HUES64 (cell line): ENCODE measurements at regions not wholly inside any gene's neighbourhood (a gene's known extent, or its start where the extent isn't known, plus 50 kb on each side); places are given as distances from the start of the nearest gene placed in this dataset.

Source experiments
- H3K27ac ChIP-seq: 2 replicates; pipeline ENCODE4 v1.7.0; 2013; ENCODE audit warnings: low read depth, low read length, inconsistent platforms
- H3K27me3 ChIP-seq: 2 replicates; pipeline ENCODE4 v1.6.1; 2013; ENCODE audit warnings: mild to moderate bottlenecking, low read length; ENCODE audit not compliant: insufficient read depth
- H3K36me3 ChIP-seq: 2 replicates; pipeline ENCODE4 v1.6.1; 2013; ENCODE audit warnings: mild to moderate bottlenecking, low read length; ENCODE audit not compliant: insufficient read depth
- H3K4me1 ChIP-seq: 2 replicates; pipeline ENCODE4 v1.6.1; 2013; ENCODE audit warnings: mild to moderate bottlenecking, low read length, moderate library complexity; ENCODE audit not compliant: insufficient read depth
- H3K4me3 ChIP-seq: 2 replicates; pipeline ENCODE4 v1.5.1; 2013; ENCODE audit warnings: mild to moderate bottlenecking, low read length, moderate library complexity
- H3K9ac ChIP-seq: 2 replicates; pipeline ENCODE4 v1.6.1; 2013; ENCODE audit warnings: mild to moderate bottlenecking, low read depth, low read length
- H3K9me3 ChIP-seq: 2 replicates; pipeline ENCODE4 v1.6.1; 2013; ENCODE audit warnings: low read depth, low read length; ENCODE audit not compliant: insufficient read depth
- WGBS: fragments of 150-250, 120-280 bp; methylation state at CpG from one replicate; pipeline ENCODE4 v1.1.7; 2013; ENCODE audit warnings: missing lambda C conversion rate; 5-methylcytosine and 5-hydroxymethylcytosine counted together

DNA sequence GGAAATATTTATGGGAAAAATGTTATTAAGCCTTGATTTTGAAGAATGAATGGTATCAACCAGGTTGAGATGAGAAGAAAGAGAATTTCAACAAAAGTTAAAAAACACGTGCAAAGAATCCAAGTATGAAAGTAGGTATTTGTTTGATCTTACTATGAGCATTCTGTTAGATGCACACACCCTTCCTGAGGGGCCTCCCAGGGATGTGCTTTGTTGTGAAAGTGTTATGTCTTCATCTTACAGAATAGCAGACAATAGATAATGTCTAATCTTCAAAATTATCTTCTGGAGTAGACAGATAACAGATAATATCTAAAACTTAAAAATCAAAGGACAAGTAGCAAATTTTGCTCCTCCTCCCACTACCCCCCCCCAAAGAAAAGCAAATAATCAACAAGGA is 155.2 kb upstream of the COL3A1 start:
- no peak overlapping the region for H3K9ac ChIP-seq
- H3K4me3 ChIP-seq, result no peak overlapping the region
- no peak overlapping the region for H3K27ac ChIP-seq
- 100% methylated on average over 1 of the region's 1 CpG for WGBS
- no peaks in the 10 kb centered on the region for H3K27me3 ChIP-seq
- no peaks in the 10 kb centered on the region for H3K36me3 ChIP-seq
- no peaks in the 10 kb centered on the region for H3K4me1 ChIP-seq
- H3K9me3 ChIP-seq, result no peaks in the 10 kb centered on the region; the same call in 1 of the 2 replicates

DNA sequence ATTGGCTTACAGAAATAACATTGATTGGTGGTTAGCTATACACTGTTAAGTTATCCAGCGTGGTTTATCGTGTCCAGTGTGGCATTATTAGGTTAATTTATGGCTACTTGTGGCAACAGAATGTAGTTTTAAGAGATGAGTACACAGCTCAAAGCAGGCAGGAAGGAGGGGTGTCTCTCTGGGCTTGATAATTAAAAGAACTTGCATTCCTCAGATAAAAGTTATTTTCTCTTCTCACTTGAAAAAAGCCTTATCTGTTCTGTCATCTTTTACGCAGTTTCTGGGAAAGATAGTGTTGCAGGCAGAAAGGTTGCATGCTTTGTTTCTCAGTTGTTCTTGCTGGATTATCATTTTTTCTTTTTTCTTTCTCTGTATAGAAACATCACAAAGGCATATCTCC is 154.4 kb upstream of the COL3A1 start:
- WGBS, result 94% methylated on average over 3 of the region's 3 CpGs
- H3K36me3 ChIP-seq, result no peaks in the 10 kb centered on the region
- H3K27ac ChIP-seq, result no peak overlapping the region
- no peak overlapping the region for H3K9ac ChIP-seq
- no peaks in the 10 kb centered on the region for H3K4me1 ChIP-seq
- no peaks in the 10 kb centered on the region for H3K27me3 ChIP-seq
- H3K9me3 ChIP-seq, result no peaks in the 10 kb centered on the region; the same call in 1 of the 2 replicates
- H3K4me3 ChIP-seq, result no peak overlapping the region

DNA sequence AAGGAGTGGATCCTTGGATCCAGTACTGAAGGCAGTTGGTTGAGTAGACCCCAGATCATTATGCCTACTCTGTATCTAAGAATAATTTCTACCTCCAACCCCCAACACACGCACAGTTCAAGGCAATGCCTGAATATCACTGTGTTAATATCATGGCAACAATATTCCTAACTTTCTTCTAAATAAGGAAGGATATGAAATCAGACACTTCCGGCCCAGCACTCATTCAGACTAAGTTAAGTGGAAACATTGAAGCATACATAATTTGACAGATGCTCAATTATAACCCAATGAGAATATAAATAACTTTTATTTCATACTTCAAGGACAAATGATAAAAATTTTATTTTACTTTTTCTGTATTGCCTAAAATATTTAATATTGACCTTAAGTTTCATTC is 153.6 kb upstream of the COL3A1 start:
- Histone ChIP-seq H3K27ac (no peak overlapping the region), H3K36me3 (no peaks in the 10 kb centered on the region), H3K9me3 (no peaks in the 10 kb centered on the region; the same call in 1 of the 2 replicates), H3K4me1 (no peaks in the 10 kb centered on the region), H3K27me3 (no peaks in the 10 kb centered on the region), H3K4me3 (no peak overlapping the region), H3K9ac (no peak overlapping the region)
- WGBS, result 93% methylated on average over 1 of the region's 2 CpGs

DNA sequence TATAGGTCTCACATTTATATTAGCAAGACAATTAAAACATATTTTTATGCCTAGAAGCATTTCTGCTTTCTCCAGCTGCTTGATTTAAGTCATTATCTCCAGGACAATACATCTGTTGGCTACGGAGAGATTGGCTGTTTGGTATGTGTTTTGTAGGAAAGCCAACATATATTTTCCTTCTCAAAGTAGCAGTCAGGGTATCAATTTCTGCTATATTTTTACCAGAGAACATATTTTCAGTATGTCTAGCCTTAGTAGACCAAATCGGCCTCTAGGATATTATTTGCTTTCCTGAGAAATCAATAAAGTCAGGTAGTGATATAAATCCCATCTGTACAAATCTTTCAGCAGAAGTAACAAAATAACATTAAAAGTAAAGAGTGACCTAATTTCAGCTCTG is 150.0 kb upstream of the COL3A1 start:
- Histone ChIP-seq H3K27me3 (no peaks in the 10 kb centered on the region), H3K27ac (no peak overlapping the region), H3K4me1 (no peaks in the 10 kb centered on the region), H3K9me3 (no peaks in the 10 kb centered on the region; the same call in 1 of the 2 replicates), H3K9ac (no peak overlapping the region), H3K36me3 (no peaks in the 10 kb centered on the region), H3K4me3 (no peak overlapping the region)
- WGBS, result no CpG with 5 or more reads among the region's 2 CpGs

DNA sequence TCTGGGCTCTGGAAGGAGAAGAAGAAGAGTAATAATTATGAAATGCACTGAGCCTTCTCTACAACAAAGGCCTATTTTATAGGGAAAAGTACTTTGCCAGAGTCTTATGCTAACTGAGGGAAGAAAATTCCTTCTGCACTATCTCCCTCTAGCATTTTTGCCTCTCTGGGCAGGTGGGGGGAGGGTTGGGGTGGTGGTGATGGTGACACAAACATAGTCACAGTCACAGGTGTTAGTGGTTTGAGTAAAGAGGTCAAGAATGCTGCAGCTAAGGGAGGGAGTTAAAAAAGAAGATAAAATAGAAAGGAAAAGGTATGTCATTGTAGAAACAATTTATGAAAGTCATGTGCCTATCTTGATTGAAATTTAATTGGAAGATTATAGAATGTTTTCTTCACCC is 140.8 kb upstream of the COL3A1 start:
- H3K36me3 ChIP-seq, result no peaks in the 10 kb centered on the region
- H3K9ac ChIP-seq, result no peak overlapping the region
- no peaks in the 10 kb centered on the region for H3K4me1 ChIP-seq
- H3K27ac ChIP-seq, result no peak overlapping the region
- H3K4me3 ChIP-seq, result no peak overlapping the region
- no peaks in the 10 kb centered on the region for H3K27me3 ChIP-seq
- H3K9me3 ChIP-seq, result peaks cover 10% of the 10 kb centered on the region; the same call in 1 of the 2 replicates

DNA sequence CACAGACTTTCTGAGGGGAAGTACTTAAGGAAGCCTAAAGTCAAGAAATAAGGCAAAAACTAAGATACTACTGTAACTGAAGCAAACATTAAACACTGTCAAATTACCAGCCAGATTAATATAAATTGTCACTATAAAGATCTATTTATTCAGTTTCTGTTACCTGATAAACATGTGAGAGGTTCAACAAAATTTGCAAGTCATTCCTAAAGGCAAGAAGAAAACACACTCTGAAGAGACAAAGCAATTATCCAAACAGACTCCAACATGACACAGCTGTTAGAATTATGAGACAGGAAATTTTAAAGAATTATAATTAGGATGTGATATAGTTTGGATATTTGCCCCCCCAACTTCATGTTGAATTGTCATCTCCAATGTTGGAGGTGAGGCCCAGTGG is 140.4 kb upstream of the COL3A1 start:
- peaks cover 10% of the 10 kb centered on the region; the same call in 1 of the 2 replicates for H3K9me3 ChIP-seq
- no peak overlapping the region for H3K9ac ChIP-seq
- no peak overlapping the region for H3K27ac ChIP-seq
- no peaks in the 10 kb centered on the region for H3K36me3 ChIP-seq
- no peak overlapping the region for H3K4me3 ChIP-seq
- H3K27me3 ChIP-seq, result no peaks in the 10 kb centered on the region
- no peaks in the 10 kb centered on the region for H3K4me1 ChIP-seq

DNA sequence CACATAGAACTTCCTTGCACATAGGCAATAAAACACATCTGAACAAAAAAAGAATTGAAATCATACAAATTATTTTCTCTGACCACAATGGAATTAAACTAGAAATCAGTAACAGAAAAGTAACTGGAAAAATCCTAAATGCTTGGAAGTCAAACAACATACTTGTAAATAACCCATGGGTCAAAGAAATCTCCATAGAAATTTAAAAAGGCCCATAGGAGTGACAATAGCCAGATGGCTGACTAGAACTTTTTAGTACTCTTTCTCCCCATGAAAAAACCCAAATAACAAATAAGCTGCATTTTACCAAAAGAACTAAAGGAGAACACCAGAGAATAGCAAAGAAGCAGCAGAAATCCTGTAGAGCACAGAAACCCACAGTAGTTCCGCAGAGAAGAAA is 139.2 kb upstream of the COL3A1 start:
- Histone ChIP-seq H3K4me1 (no peaks in the 10 kb centered on the region), H3K27ac (no peak overlapping the region), H3K9ac (no peak overlapping the region), H3K27me3 (no peaks in the 10 kb centered on the region), H3K4me3 (no peak overlapping the region), H3K9me3 (peaks cover 8% of the 10 kb centered on the region; the same call in 1 of the 2 replicates), H3K36me3 (no peaks in the 10 kb centered on the region)
- 36% methylated on average over 1 of the region's 1 CpG for WGBS

DNA sequence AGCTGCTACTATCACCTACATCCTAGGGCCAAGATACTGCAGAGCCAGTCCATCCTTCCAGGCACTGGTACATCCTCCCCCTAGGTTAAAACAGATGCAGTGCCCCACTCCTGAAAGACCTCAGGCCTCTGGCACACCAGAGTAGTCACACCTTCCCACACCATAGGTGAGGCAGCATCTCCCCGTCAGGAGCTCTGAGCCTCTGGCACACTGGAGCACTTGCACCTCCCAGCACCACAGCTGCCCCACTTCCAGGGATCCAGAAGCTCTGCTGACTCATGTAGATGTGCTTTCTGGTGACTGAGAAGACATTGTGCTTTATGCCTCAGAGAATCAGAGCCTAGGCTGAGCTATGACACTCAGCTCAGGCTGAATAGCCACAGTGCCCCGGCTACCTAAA is 138.4 kb upstream of the COL3A1 start:
- WGBS, result 88% methylated on average over 2 of the region's 2 CpGs
- H3K4me3 ChIP-seq, result no peak overlapping the region
- H3K4me1 ChIP-seq, result no peaks in the 10 kb centered on the region
- no peak overlapping the region for H3K9ac ChIP-seq
- no peak overlapping the region for H3K27ac ChIP-seq
- peaks cover 2% of the 10 kb centered on the region; the same call in 1 of the 2 replicates for H3K9me3 ChIP-seq
- H3K36me3 ChIP-seq, result no peaks in the 10 kb centered on the region
- H3K27me3 ChIP-seq, result no peaks in the 10 kb centered on the region

DNA sequence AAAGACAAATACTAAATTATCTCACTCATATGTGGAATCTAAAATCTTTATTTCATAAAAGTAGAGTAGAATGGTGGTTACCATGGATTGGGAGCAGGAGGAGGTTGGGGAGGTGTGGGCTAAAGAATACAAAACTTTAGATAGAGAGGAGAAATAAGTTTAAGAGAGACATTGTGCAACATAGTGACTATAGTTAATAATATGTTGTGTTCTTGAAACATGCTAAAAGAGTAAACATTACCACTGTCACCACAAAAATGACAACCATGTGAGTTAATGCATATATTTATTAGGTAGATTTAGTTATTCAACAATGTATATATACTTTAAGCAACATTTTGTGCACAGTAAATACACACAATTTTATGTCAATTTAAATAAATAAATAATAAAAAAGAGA is 128.5 kb upstream of the COL3A1 start:
- Histone ChIP-seq H3K27ac (no peak overlapping the region), H3K4me3 (no peak overlapping the region), H3K9ac (no peak overlapping the region), H3K4me1 (no peaks in the 10 kb centered on the region), H3K36me3 (no peaks in the 10 kb centered on the region), H3K27me3 (no peaks in the 10 kb centered on the region), H3K9me3 (no peaks in the 10 kb centered on the region)

DNA sequence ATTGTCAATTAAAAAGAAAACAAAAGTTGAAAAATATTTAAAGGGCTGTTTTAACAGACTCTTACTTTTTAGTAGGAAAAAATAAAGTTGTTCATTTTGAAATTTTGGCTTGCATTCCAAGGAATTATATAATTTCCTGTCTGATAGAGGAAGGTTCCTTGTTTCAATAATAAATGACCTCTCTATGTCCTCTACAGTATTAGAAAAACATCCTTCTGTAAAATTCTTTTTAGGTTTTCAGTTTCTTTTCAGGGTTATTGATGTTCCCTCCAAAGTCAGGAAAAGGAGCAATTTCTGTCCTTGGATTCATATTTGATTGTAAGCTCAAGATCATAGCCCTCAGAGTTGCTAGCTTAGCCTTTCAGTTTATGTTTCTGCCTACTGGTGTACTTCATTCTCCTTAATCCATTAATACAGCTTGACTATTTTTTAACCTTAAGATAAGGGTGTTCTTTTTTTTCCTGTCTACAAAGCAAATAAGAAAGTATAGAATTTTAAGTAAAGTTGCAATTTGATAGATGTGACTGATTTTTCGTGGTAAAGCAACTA is 125.2 kb upstream of the COL3A1 start:
- no peaks in the 10 kb centered on the region for H3K9me3 ChIP-seq
- no CpG with 5 or more reads among the region's 1 CpG for WGBS
- H3K4me3 ChIP-seq, result no peak overlapping the region
- H3K4me1 ChIP-seq, result no peaks in the 10 kb centered on the region
- no peaks in the 10 kb centered on the region for H3K27me3 ChIP-seq
- no peaks in the 10 kb centered on the region for H3K36me3 ChIP-seq
- no peak overlapping the region for H3K27ac ChIP-seq
- H3K9ac ChIP-seq, result no peak overlapping the region

DNA sequence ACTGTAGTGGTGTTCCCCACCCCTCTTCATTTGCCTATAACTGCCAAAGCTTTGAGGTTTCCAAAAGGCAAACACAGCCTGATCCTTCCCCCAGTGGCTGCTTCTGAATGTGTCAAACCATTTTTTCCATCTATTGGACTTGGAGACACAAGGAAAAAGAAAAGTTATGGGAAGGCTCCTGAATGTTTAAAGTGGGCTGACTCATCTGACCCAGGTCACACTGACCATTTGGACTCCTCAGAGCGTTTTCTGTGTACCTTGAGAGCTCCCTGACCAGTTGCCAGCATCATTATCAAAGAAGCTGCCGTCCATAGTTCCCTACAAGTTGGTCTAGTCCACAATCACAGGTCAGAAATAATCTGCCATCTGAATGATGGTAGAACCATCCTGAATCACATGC is 123.4 kb upstream of the COL3A1 start:
- Histone ChIP-seq H3K27ac (no peak overlapping the region), H3K36me3 (no peaks in the 10 kb centered on the region), H3K9ac (no peak overlapping the region), H3K4me1 (no peaks in the 10 kb centered on the region), H3K27me3 (no peaks in the 10 kb centered on the region), H3K4me3 (no peak overlapping the region), H3K9me3 (no peaks in the 10 kb centered on the region)
- 90% methylated on average over 2 of the region's 2 CpGs for WGBS

DNA sequence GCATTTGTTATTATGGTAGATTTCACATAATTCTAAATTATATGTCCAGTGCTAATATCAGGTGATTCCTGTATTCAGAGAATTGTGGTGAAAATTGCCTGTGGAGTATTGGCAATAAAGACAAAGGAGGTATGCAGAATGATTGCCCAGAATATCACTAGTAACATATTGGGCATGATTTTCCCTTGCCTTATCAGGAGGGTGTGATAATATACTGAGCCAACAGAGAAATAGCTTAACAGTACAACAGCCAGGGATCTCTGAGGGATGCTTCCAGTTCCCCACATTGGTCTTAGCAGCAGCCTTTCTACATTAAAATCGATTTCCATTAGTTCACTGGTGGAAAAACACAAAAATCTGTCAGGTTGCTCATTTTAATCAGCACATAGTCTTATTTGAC is 122.9 kb upstream of the COL3A1 start:
- Histone ChIP-seq H3K4me1 (no peaks in the 10 kb centered on the region), H3K36me3 (no peaks in the 10 kb centered on the region), H3K9me3 (no peaks in the 10 kb centered on the region), H3K4me3 (no peak overlapping the region), H3K9ac (no peak overlapping the region), H3K27ac (no peak overlapping the region), H3K27me3 (no peaks in the 10 kb centered on the region)
- 94% methylated on average over 1 of the region's 1 CpG for WGBS
